Embryonic facial prominence (tissue), 1 donor: ENCODE measurements at regions not wholly inside any gene's neighbourhood (a gene's known extent, or its start where the extent isn't known, plus 50 kb on each side); places are given as distances from the start of the nearest gene placed in this dataset.
A peak's percentile ranks its signal among the peaks of the same experiment; 100 is the strongest.

Experiments
- DNase-seq: peaks from one replicate; pipeline ENCODE4 v3.0.0-alpha.2; 2016; ENCODE audit errors: extremely low spot score

DNA sequence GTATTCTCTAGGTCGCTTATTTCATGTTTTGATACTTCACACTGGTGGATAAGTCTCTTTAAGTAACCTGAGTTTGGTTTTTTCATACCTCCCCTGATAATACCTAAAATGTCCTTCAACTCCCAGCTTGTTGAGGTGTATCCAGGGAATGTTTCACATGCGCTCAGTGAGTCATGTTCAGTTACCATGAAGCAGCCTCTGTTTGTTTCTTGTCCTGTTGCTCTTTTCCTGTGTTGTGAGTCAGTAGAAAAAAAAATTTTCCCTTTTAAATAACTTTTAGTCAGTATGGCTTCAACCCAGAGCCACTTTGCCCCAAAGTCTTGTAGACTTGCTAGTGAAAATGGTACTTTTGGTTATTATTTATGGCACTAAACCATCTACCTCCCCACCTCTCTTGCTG is 278.4 kb upstream of the ZPLD1 start:
- no peak for DNase-seq

GRCh38 chr3:102158080-102158740 is 276.6 kb upstream of the ZPLD1 start:
- DNase-seq = no peak

- DNase-seq = no peak
Measured at GRCh38 chr3:102159810-102160451, 274.9 kb upstream of the ZPLD1 start.

DNA sequence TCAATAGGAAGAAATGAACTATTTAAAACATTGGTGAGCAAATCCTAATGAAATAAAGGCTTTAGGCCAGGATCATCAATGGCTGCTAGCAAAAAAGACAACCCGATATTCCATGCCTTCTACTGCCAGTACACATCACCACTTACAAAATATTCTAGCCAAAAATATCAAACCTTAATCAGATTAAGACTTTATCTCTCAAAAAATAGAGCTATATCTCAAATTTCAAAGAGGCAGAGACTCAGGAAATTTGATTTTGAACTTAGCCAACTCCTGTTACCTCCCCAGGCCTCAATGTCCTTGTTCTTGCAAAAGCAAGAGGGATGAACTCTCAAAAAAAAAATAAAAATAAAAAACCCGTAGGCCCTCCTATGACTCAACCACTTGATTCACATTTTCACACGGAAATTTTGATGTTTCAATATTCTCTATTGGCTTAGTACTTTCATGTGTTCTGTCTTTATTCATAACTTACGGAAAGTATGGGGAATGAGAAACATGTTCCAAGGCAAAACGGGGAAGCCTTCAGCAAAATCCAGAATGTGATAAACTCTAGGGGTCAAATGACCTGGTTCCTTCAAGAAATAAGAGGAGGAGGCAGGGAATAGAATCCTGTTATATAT is 273.3 kb upstream of the ZPLD1 start:
- DNase-seq = no peak

- no peak for DNase-seq
Measured at GRCh38 chr3:102162251-102162650, 272.6 kb upstream of the ZPLD1 start.

DNA sequence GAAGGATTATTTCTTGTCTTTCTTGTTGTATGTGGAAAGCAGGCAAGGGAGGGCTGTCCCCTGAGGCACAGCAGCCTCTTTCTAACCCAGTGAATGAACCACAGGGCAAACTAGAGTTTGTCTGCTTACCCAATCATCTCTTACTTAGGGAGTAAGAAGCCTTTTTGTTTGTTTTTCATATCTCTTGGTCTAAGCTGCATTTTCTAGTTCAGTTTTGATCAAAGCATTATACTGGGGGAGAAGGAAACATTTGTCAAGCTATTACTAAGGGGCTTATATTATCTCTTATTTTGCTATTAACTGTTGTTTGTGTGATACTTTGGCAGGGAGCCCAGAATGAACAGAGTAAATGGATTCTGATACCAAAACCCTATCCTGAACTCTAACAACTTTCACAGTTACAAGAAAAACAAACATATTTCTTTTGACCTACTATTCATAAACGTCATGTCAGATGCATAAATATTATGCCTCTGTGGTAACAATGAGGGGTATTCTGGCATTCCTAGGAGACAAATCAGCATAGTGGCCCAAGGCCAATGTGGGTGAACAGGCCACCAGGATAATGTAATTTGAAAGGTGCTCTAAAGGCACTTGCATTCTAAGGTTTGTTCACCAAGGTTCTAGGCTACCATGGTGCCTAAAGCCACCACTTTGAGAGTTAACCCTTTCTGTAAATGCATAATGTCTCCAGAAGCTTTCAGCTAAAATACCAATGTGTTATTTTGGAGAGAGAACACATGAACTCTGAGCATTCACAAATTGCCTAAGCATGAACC is 271.6 kb upstream of the ZPLD1 start:
- DNase-seq = peak; percentile 42

GRCh38 chr3:102163818-102164154 is 271.0 kb upstream of the ZPLD1 start:
- no peak for DNase-seq

DNA sequence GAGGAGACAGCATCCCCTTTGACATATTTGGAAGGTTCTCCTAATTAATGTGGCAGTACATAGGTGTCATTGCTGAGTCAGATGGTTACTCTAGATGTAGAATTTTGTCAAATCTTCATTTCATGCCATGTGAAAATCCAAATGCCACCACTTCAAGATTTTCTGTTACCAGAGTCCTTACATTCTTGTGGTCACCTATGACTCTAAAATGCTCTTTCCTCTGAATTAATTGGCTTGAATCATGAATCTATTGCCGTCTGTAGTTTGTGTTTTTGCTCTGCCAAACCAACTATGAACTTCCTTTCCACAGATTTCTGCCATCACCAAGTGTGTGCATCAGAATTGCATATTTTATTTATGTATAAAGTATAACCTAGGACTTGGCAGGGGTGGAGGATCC is 269.4 kb upstream of the ZPLD1 start:
- no peak for DNase-seq

- no peak for DNase-seq
Measured at GRCh38 chr3:102169915-102170479, 264.8 kb upstream of the ZPLD1 start.

DNA sequence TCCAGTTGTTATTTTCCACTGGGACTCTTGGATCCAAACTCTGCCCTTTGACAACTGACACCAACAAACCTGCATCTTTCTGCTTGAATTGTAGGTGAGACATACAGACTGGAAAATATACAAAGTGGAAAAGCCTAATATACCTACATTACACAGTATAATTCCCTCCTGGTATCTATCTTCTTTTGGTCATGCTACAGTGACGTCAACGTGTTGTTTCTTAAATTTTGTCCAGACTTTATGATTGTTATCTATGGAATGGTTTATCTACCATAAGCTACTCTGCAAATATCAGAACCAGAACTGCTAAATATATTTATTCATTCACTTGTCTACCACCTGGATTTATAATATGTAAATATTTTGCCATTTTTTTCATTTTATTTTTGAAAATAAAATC is 264.3 kb upstream of the ZPLD1 start:
- DNase-seq = no peak

DNA sequence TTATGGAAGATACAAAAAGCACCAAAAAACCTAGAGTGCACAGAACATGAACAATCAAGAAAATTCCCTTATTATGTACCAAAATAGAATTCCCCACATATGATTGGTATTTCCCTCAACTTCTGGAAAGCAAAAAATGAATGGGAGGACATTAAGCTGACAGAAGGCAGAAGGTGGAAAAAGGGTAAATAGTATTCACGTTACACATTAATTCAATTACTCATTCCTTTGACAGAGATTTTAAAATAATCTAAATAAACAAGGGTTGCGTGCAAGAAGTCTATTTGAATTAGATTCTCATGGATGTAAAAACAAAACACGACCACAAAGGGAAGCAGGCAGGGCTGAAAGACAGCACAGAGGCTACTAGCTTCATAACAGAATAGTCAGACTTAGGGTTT is 260.5 kb upstream of the ZPLD1 start:
- DNase-seq = no peak

DNA sequence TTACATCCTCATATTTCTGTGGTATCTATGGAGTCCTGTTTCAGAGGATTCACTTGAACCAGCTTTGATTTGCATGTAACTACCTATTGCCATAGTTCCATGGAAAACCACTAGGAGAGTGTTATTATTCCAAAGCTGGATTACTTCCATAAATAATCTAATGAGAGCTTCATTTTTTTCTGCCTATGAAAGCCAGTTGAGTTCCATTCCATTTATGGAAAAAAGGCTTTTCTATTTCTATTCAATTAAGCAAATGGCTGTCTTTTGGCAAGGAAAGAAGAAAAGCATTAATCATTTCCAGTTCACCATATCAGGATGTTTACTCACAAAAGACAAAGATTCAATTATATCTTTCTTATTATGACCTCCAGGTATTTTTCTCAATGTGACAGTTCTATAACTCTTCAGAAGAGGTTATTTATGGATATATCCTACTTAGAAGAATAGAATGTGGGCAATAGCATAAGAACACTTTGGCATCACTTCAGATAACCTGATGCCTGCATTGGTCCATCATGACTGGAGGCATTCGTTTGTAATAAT is 259.9 kb upstream of the ZPLD1 start:
- DNase-seq = no peak

GRCh38 chr3:102176333-102177050 is 258.3 kb upstream of the ZPLD1 start:
- no peak for DNase-seq

GRCh38 chr3:102177075-102177755 is 257.6 kb upstream of the ZPLD1 start:
- no peak for DNase-seq

DNA sequence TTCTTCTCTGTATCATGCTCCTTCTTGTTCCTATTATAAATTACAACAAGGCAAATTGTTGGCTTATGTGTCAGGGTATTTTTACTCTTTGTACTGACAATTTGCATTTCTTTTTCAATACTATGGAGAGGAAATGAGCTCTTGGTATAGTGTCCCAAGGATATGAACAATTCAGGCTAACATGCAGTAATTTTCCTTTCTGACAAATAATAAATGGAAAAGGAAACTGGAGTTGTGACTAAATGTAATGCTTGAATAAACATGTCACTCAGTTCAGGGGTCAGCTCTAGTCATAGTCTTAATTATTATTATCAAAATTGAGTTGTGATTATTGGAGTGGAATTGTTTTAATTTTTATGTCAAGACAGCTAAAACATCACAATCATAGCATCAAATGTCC is 256.0 kb upstream of the ZPLD1 start:
- no peak for DNase-seq

DNA sequence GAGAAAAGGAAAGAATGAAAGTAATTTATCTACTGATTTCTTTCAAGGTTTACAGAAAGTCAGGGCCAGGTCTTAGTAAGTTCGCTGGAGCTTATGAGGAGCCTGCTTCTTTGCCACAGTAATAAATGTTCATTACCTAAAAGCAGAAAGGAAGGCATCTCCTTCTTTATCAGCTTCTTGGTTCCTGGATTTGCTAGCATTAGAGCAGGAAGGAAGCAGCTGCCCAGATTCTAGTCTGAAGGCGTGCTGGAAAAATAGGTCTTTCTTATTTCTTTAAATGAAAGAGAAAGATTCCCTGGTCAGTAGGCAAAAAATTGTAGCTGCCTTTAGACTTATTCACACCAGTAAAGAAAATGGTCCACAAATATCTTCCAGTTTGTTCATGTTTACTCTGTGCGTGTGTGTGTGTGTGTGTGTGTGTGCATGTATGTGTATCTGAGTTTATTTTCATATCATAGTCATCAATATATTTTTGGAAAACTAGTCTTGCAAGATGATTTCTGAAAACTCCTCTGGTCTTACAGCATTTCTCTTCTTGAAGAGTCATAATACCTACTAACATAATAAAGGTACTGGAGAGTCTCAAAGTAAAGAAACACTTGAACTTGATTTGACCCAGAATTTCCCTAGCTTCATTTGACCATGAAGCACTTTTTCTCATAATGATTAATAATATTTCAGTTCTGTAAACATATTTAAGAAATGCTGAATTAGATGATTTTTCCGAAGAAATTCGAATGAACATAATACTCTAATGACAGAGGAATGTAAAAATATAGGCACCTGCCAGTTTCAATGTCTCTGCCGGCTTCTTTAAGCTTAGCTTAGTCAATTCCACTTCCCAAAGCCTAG is 255.3 kb upstream of the ZPLD1 start:
- no peak for DNase-seq

DNA sequence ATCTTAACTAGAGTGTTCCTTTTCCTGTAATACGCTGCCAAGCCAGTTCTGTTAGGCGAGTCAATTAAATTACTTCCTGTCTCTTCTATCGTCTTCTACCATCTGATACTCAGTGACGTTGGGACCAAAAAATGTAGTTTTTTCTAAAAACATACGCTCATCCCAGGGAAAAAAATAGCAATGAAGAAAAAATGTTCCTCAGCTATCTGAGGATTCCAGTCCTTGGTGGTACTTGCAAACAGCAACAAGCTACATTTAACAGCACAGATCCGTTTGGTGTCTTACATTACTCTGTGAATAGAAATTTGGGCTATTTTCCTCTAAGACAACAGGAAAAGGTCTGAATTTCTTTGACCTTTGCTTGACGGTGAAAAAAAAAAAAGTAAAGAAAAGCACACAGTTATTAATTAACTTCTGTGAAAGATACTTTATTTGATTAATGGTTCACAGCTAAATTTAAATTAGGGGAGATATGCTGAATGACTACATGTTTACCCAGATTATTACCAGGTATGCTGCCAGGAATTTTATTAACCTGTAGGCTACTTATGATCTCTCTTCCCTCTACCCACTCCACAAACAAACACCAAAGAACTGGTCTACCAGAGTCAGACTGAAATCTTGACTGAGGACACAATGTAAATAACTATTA is 254.4 kb upstream of the ZPLD1 start:
- peak; percentile 64 for DNase-seq

DNA sequence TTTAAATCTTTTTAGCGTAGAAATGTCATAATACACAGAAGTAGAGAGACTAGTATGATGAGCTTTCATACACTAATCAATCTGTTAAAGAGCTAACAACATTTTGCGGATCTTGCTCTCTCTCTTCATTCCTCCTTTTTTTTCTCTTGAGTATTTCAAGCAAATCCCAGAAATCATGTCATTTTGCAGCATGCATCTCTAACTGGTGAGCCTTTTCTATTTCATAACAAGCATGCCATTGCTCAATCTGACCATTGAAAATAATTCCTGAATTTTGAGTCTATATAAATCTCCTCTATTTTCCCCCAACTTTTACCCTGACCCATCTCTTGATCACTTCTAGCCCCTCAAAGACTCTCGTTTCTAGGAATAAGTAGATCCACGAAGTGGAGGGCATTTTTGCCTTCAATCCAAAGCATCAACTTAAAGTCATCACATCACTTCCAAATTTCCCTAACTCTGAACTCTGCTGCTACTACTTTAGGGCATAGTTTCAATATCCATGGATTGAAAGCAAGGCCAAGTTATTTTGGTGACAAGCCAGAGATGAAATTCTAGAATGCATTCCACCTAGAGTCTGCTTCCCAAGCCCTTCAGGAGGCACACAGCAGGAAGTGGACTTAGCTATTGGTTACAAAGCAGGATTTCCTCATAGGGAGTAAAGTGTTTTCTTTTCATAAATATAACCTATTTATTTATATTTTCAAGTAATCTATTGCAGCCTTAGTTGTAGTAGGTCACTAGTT is 253.5 kb upstream of the ZPLD1 start:
- no peak for DNase-seq

DNA sequence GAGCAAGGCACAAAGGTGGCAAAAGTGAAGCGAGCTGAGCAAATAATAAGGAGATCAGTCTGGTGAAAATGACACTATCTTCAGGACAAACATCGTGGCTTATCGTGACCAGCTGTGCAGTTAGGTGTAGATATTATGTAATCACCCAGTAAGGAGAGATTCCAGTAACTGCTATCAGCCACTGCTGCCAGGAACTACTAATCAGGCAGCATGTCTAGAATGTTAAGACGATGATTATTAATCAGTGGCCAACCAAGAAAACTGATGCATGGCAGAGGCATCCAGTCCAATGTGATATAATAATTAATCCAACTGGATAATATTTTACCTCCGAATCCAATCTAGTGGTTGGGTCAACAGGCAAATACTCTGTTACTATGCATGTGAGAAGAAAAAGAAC is 252.7 kb upstream of the ZPLD1 start:
- DNase-seq = no peak
